H9 (cell line): ENCODE measurements at regions not wholly inside any gene's neighbourhood (a gene's known extent, or its start where the extent isn't known, plus 50 kb on each side); places are given as distances from the start of the nearest gene placed in this dataset.

ENCODE experiments used
- DNase-seq: peaks from one replicate; pipeline ENCODE4 v3.0.0-alpha.2; 2017
- H2AFZ ChIP-seq: one replicate; pipeline ENCODE4 v1.6.1; 2013; ENCODE audit warnings: mild to moderate bottlenecking, low read length, control low read depth, moderate library complexity
- H2AK5ac ChIP-seq: 2 replicates; pipeline ENCODE4 v1.6.1; 2013; ENCODE audit warnings: low read length, control low read depth, mixed read lengths; ENCODE audit not compliant: insufficient read length
- H2BK120ac ChIP-seq: one replicate; pipeline ENCODE4 v1.6.1; 2013; ENCODE audit warnings: low read depth, mild to moderate bottlenecking, low read length, control low read depth, inconsistent platforms; ENCODE audit not compliant: poor library complexity, severe bottlenecking
- H2BK12ac ChIP-seq: 2 replicates; pipeline ENCODE4 v1.6.1; 2013; ENCODE audit warnings: low read length, control low read depth, mixed read lengths, low read depth; ENCODE audit not compliant: insufficient read length
- H2BK15ac ChIP-seq: 2 replicates; pipeline ENCODE4 v1.6.1; 2013; ENCODE audit warnings: low read depth, low read length, control low read depth
- H2BK20ac ChIP-seq: one replicate; pipeline ENCODE4 v1.6.1; 2013; ENCODE audit warnings: low read depth, mild to moderate bottlenecking, low read length, control low read depth, inconsistent platforms; ENCODE audit not compliant: poor library complexity, severe bottlenecking
- H2BK5ac ChIP-seq: 2 replicates; pipeline ENCODE4 v1.6.1; 2013; ENCODE audit warnings: low read length, control low read depth, mixed read lengths; ENCODE audit not compliant: insufficient read length
- H3K14ac ChIP-seq: 2 replicates; pipeline ENCODE4 v1.6.1; 2013; ENCODE audit warnings: low read length, control low read depth; ENCODE audit not compliant: insufficient read depth
- H3K18ac ChIP-seq: 2 replicates; pipeline ENCODE4 v1.6.1; 2013; ENCODE audit warnings: low read depth, mild to moderate bottlenecking, mixed read lengths, low read length, control low read depth; ENCODE audit not compliant: insufficient read length
- H3K23ac ChIP-seq: 2 replicates; pipeline ENCODE4 v1.6.1; 2013; ENCODE audit warnings: low read length, control low read depth, mixed read lengths, low read depth; ENCODE audit not compliant: insufficient read length
- H3K23me2 ChIP-seq: 2 replicates; pipeline ENCODE4 v1.6.1; 2013; ENCODE audit warnings: low read depth, mild to moderate bottlenecking, mixed read lengths, low read length, control low read depth; ENCODE audit not compliant: insufficient read length, poor library complexity, severe bottlenecking
- H3K27ac ChIP-seq: 2 replicates; pipeline ENCODE4 v1.5.1; 2013; ENCODE audit warnings: low read length, control low read depth, mixed read lengths, low read depth; ENCODE audit not compliant: insufficient read length
- H3K27me3 ChIP-seq: 2 replicates; pipeline ENCODE4 v1.6.1; 2013; ENCODE audit warnings: low read length, control low read depth, inconsistent platforms; ENCODE audit not compliant: insufficient read depth
- H3K4ac ChIP-seq: 2 replicates; pipeline ENCODE4 v1.6.1; 2013; ENCODE audit warnings: low read depth, mild to moderate bottlenecking, control low read depth, inconsistent platforms, low read length, moderate library complexity
- H3K4me1 ChIP-seq: 2 replicates; pipeline ENCODE4 v1.6.1; 2013; ENCODE audit warnings: low read length, control low read depth, inconsistent platforms; ENCODE audit not compliant: insufficient read depth
- H3K4me2 ChIP-seq: 2 replicates; pipeline ENCODE4 v1.6.1; 2013; ENCODE audit warnings: low read length, control low read depth, mixed read lengths; ENCODE audit not compliant: insufficient read length, insufficient read depth
- H3K56ac ChIP-seq: 2 replicates; pipeline ENCODE4 v1.6.1; 2013; ENCODE audit warnings: low read depth, mild to moderate bottlenecking, mixed read lengths, low read length, control low read depth; ENCODE audit not compliant: insufficient read length
- H3K79me1 ChIP-seq: 2 replicates; pipeline ENCODE4 v1.6.1; 2013; ENCODE audit warnings: low read depth, mild to moderate bottlenecking, moderate library complexity, low read length, control low read depth, inconsistent platforms; ENCODE audit not compliant: insufficient read depth, poor library complexity, severe bottlenecking
- H3K79me2 ChIP-seq: 2 replicates; pipeline ENCODE4 v1.6.1; 2013; ENCODE audit warnings: low read length, control low read depth, inconsistent platforms; ENCODE audit not compliant: insufficient read depth
- H3K9ac ChIP-seq: 2 replicates; pipeline ENCODE4 v1.6.1; 2013; ENCODE audit warnings: low read length, control low read depth, mixed read lengths; ENCODE audit not compliant: insufficient read length; ENCODE audit errors: extremely low read depth
- H3K9me3 ChIP-seq: one replicate; pipeline ENCODE4 v1.6.1; 2013; ENCODE audit warnings: low read depth, low read length, inconsistent platforms; ENCODE audit not compliant: control insufficient read depth
- H3T11ph ChIP-seq: one replicate; pipeline ENCODE4 v1.6.1; 2013; ENCODE audit warnings: mild to moderate bottlenecking, low read length, control low read depth, inconsistent platforms
- H4K20me1 ChIP-seq: one replicate; pipeline ENCODE4 v1.6.1; 2013; ENCODE audit not compliant: control insufficient read depth, insufficient read length, insufficient read depth
- H4K5ac ChIP-seq: 2 replicates; pipeline ENCODE4 v1.6.1; 2013; ENCODE audit warnings: low read depth, mild to moderate bottlenecking, mixed read lengths, low read length, control low read depth; ENCODE audit not compliant: insufficient read length
- H4K8ac ChIP-seq: replicated peaks from 2 replicates; pipeline ENCODE4 v1.6.1; 2013; ENCODE audit warnings: low read length, control low read depth, mixed read lengths, low read depth; ENCODE audit not compliant: insufficient read length
- H4K91ac ChIP-seq: 2 replicates; pipeline ENCODE4 v1.6.1; 2013; ENCODE audit warnings: low read depth, mild to moderate bottlenecking, moderate library complexity, mixed read lengths, low read length, control low read depth; ENCODE audit not compliant: insufficient read length
- H3K27ac Mint-ChIP-seq, 3 experiments: 2 replicates in 2 of 3; 3 replicates in 1 of 3; pipeline ENCODE4 v1.8.0; 2020 to 2021; ENCODE audit warnings: mixed read lengths in 3 of 3, mild to moderate bottlenecking in 1 of 3, moderate library complexity in 1 of 3
- H3K27me3 Mint-ChIP-seq: 2 replicates; pipeline ENCODE4 v1.8.0; 2021; ENCODE audit warnings: low read depth, mild to moderate bottlenecking, moderate library complexity, mixed read lengths
- H3K36me3 Mint-ChIP-seq, 3 experiments: 2 replicates in 2 of 3; 3 replicates in 1 of 3; pipeline ENCODE4 v1.8.0; 2020 to 2021; ENCODE audit warnings: low read depth in 3 of 3, mixed read lengths in 3 of 3; ENCODE audit not compliant: insufficient read depth in 1 of 3
- H3K4me1 Mint-ChIP-seq, 2 experiments: 2 replicates each; pipeline ENCODE4 v1.8.0; 2020; ENCODE audit warnings: mixed read lengths in 2 of 2
- H3K4me3 Mint-ChIP-seq, 2 experiments: 2 replicates in 1 of 2; 3 replicates in 1 of 2; pipeline ENCODE4 v1.8.0; 2020 to 2021; ENCODE audit warnings: mild to moderate bottlenecking in 2 of 2, mixed read lengths in 2 of 2, moderate library complexity in 1 of 2
- H3K9me3 Mint-ChIP-seq, 2 experiments: 2 replicates in 1 of 2; 3 replicates in 1 of 2; pipeline ENCODE4 v1.8.0; 2020; ENCODE audit warnings: mild to moderate bottlenecking in 2 of 2, mixed read lengths in 2 of 2, moderate library complexity in 1 of 2
- CTCF ChIP-seq: fragments of 200-600 bp; sonication (generic); conservative IDR thresholded peaks from 3 replicates; pipeline ENCODE4 v1.8.0; 2021; ENCODE audit warnings: antibody characterized with exemption, mild to moderate bottlenecking
- WGBS: extraction: QIAGEN DNeasy Blood & Tissue Kit; methylation state at CpG from one replicate; pipeline ENCODE4 v1.1.7; 2013; ENCODE audit warnings: missing lambda C conversion rate, low lambda C conversion rate, mixed read lengths; ENCODE audit not compliant: insufficient read length; ENCODE audit errors: extremely low coverage; 5-methylcytosine and 5-hydroxymethylcytosine counted together

- Mint-ChIP-seq H3K4me3 (no peak overlapping the region), H3K27me3 (no peaks in the 10 kb centered on the region; the same call in none of the 2 replicates), H3K9me3 (peaks cover 0 to 3% of the 10 kb centered on the region in 2 experiments; a peak in 2 of 5 replicates), H3K36me3 (peaks cover 0 to 3% (median 2%) of the 10 kb centered on the region in 3 experiments; a peak in 2 of 7 replicates), H3K27ac (no peak overlapping the region), H3K4me1 (peaks cover 3 to 5% of the 10 kb centered on the region in 2 experiments; a peak in 2 of 4 replicates)
- no peaks in the 10 kb centered on the region for H3K79me1 ChIP-seq
- no peak overlapping the region for H2BK15ac ChIP-seq
- H3K18ac ChIP-seq = no peak overlapping the region
- H2BK120ac ChIP-seq = no peak overlapping the region
- H3K23me2 ChIP-seq = no peaks in the 10 kb centered on the region
- H4K20me1 ChIP-seq = no peaks in the 10 kb centered on the region
- H2BK20ac ChIP-seq = no peak overlapping the region
- H3K14ac ChIP-seq = no peak overlapping the region
- H4K8ac ChIP-seq = no peak overlapping the region
- no peaks in the 10 kb centered on the region for H3K27me3 ChIP-seq
- H3K9ac ChIP-seq = no peak overlapping the region
- H3K9me3 ChIP-seq = no peaks in the 10 kb centered on the region
- no peak overlapping the region for H4K91ac ChIP-seq
- no peaks in the 10 kb centered on the region for H3K4me1 ChIP-seq
- H2BK5ac ChIP-seq = no peak overlapping the region
- no peak overlapping the region for H2BK12ac ChIP-seq
- no peak overlapping the region for H3K4ac ChIP-seq
- TF ChIP-seq CTCF = no peak
- no CpG with 5 or more reads among the region's 3 CpGs for WGBS
- DNase-seq = no peak
- H3K79me2 ChIP-seq = no peaks in the 10 kb centered on the region
- H3K23ac ChIP-seq = no peak overlapping the region
- H2AK5ac ChIP-seq = no peak overlapping the region
- no peak overlapping the region for H2AFZ ChIP-seq
- H3T11ph ChIP-seq = no peak overlapping the region
- H3K4me2 ChIP-seq = no peak overlapping the region
- H3K27ac ChIP-seq = no peak overlapping the region
- H4K5ac ChIP-seq = no peak overlapping the region
- H3K56ac ChIP-seq = no peak overlapping the region
Measured at GRCh38 chr11:42720716-42721563, 590.9 kb upstream of the API5 start.
